H1 (cell line): ENCODE measurements at regions not wholly inside any gene's neighbourhood (a gene's known extent, or its start where the extent isn't known, plus 50 kb on each side); places are given as distances from the start of the nearest gene placed in this dataset.
A peak's percentile ranks its signal among the peaks of the same experiment; 100 is the strongest.

Experiments used
- CTCF ChIA-PET: fragments of 300-600 bp; sonication (Branson Sonifier 250); formaldehyde crosslinking; loops from one replicate; lab custom pipeline; 2021; ENCODE audit not compliant: partially characterized antibody; lab: Charles Lee
- POLR2A ChIA-PET: fragments of 300-600 bp; sonication (Branson Sonifier 250); formaldehyde crosslinking; loops from one replicate; lab custom pipeline; 2021; ENCODE audit warnings: inconsistent platforms; ENCODE audit not compliant: partially characterized antibody; lab: Charles Lee
- DNase-seq, 2 experiments: peaks; one replicate each; pipeline versions ENCODE4 v3.0.0 to v3.0.0-alpha.2; 2010 to 2022; ENCODE audit warnings: low spot score in 2 of 2, low read depth in 1 of 2, mixed read lengths in 1 of 2
- FAIRE-seq: peaks from 2 replicates; lab custom pipeline; 2011; peaks lifted over from hg19 to GRCh38; lab: Jason Lieb, UNC
- H2AFZ ChIP-seq: 2 replicates; pipeline ENCODE4 v1.8.1; 2012; ENCODE audit warnings: low read length, inconsistent platforms
- H2AK5ac ChIP-seq: 2 replicates; pipeline ENCODE4 v1.6.1; 2013; ENCODE audit warnings: low read depth, low read length
- H2BK120ac ChIP-seq: replicated peaks from 2 replicates; pipeline ENCODE3; 2013; ENCODE audit warnings: low read depth, low read length, inconsistent platforms
- H2BK12ac ChIP-seq: 2 replicates; pipeline ENCODE4 v1.6.1; 2013; ENCODE audit warnings: low read depth, low read length
- H2BK15ac ChIP-seq: 2 replicates; pipeline ENCODE4 v1.6.1; 2013; ENCODE audit warnings: low read length
- H2BK20ac ChIP-seq: 2 replicates; pipeline ENCODE4 v1.6.1; 2013; ENCODE audit warnings: low read length
- H2BK5ac ChIP-seq: 2 replicates; pipeline ENCODE4 v1.6.1; 2013; ENCODE audit warnings: low read depth, low read length
- H3K14ac ChIP-seq: 2 replicates; pipeline ENCODE4 v1.6.1; 2013; ENCODE audit warnings: inconsistent platforms; ENCODE audit not compliant: insufficient read length
- H3K18ac ChIP-seq: 2 replicates; pipeline ENCODE4 v1.6.1; 2013; ENCODE audit warnings: low read length; ENCODE audit errors: extremely low read depth
- H3K23ac ChIP-seq: 2 replicates; pipeline ENCODE4 v1.6.1; 2013; ENCODE audit warnings: inconsistent platforms; ENCODE audit not compliant: insufficient read length
- H3K23me2 ChIP-seq: 2 replicates; pipeline ENCODE4 v1.6.1; 2013; ENCODE audit warnings: low read depth, low read length
- H3K27ac ChIP-seq: 2 replicates; pipeline ENCODE4 v1.6.1; 2011; ENCODE audit warnings: low read depth, low read length, inconsistent platforms
- H3K27me3 ChIP-seq, 4 experiments: replicated peaks in 1 of 4; 1 replicate in 1 of 4; 2 replicates in 3 of 4; pipeline versions ENCODE4 v1.6.1 to v1.8.1; 2011 to 2013; ENCODE audit warnings: low read length in 3 of 4, mild to moderate bottlenecking in 3 of 4, inconsistent platforms in 2 of 4, mixed read lengths in 2 of 4, moderate library complexity in 1 of 4; ENCODE audit not compliant: control insufficient read depth in 3 of 4, insufficient read depth in 3 of 4; ENCODE audit errors: extremely low read depth in 1 of 4
- H3K36me3 ChIP-seq, 4 experiments: 2 replicates each; pipeline versions ENCODE4 v1.6.1 to v1.8.1; 2011 to 2013; ENCODE audit warnings: mild to moderate bottlenecking in 4 of 4, low read length in 3 of 4, moderate library complexity in 2 of 4, control low read depth in 1 of 4, inconsistent platforms in 1 of 4; ENCODE audit not compliant: insufficient read depth in 4 of 4, control insufficient read depth in 2 of 4
- H3K4ac ChIP-seq: replicated peaks from 2 replicates; pipeline ENCODE3; 2013; ENCODE audit warnings: low read length, low read depth, mixed read lengths, inconsistent platforms; ENCODE audit not compliant: insufficient read length
- H3K4me1 ChIP-seq, 4 experiments: replicated peaks in 1 of 4; 1 replicate in 1 of 4; 2 replicates in 3 of 4; pipeline versions ENCODE4 v1.6.1 to v1.8.1; 2011 to 2013; ENCODE audit warnings: low read length in 3 of 4, inconsistent platforms in 2 of 4, mixed read lengths in 1 of 4; ENCODE audit not compliant: insufficient read depth in 4 of 4, control insufficient read depth in 3 of 4
- H3K4me2 ChIP-seq, 2 experiments: 2 replicates each; pipeline versions ENCODE4 v1.6.1 to v1.8.1; 2011 to 2013; ENCODE audit warnings: low read depth in 2 of 2, low read length in 2 of 2, control low read depth in 1 of 2, inconsistent platforms in 1 of 2, mild to moderate bottlenecking in 1 of 2; ENCODE audit not compliant: insufficient read depth in 1 of 2
- H3K4me3 ChIP-seq, 4 experiments: fragments of 200-600, 300-600 bp in 1 of 4; sonication (generic), shearing (Covaris generic), sonication (Bioruptor Twin) in 1 of 4; 2 replicates each; pipeline versions ENCODE4 v1.5.1 to v1.8.1; 2011 to 2016; ENCODE audit warnings: low read length in 4 of 4, low read depth in 3 of 4, control low read depth in 2 of 4, inconsistent platforms in 2 of 4, mild to moderate bottlenecking in 2 of 4, mixed read lengths in 1 of 4, moderate library complexity in 1 of 4; ENCODE audit not compliant: insufficient read depth in 2 of 4; ENCODE audit errors: extremely low read depth in 1 of 4
- H3K56ac ChIP-seq: replicated peaks from 2 replicates; pipeline ENCODE3; 2013; ENCODE audit warnings: low read depth, mild to moderate bottlenecking, mixed read lengths, low read length, inconsistent platforms; ENCODE audit not compliant: insufficient read length
- H3K79me1 ChIP-seq: 2 replicates; pipeline ENCODE4 v1.6.1; 2013; ENCODE audit warnings: low read depth, low read length, control low read depth
- H3K79me2 ChIP-seq, 2 experiments: 2 replicates each; pipeline versions ENCODE4 v1.6.1 to v1.8.1; 2012 to 2013; ENCODE audit warnings: low read length in 2 of 2, mild to moderate bottlenecking in 2 of 2, inconsistent platforms in 1 of 2; ENCODE audit not compliant: insufficient read depth in 2 of 2, control insufficient read depth in 1 of 2
- H3K9ac ChIP-seq, 4 experiments: replicated peaks in 1 of 4; 1 replicate in 1 of 4; 2 replicates in 3 of 4; pipeline versions ENCODE4 v1.6.1 to v1.8.1; 2011 to 2013; ENCODE audit warnings: low read depth in 3 of 4, low read length in 3 of 4, control low read depth in 2 of 4, mild to moderate bottlenecking in 2 of 4, moderate library complexity in 2 of 4, inconsistent platforms in 1 of 4; ENCODE audit errors: extremely low read depth in 1 of 4
- H3K9me3 ChIP-seq, 2 experiments: 2 replicates each; pipeline versions ENCODE4 v1.6.1 to v1.8.1; 2012 to 2013; ENCODE audit warnings: mild to moderate bottlenecking in 2 of 2, moderate library complexity in 2 of 2, control low read depth in 1 of 2, inconsistent platforms in 1 of 2, low read depth in 1 of 2, low read length in 1 of 2, mixed read lengths in 1 of 2; ENCODE audit not compliant: insufficient read depth in 2 of 2
- H4K20me1 ChIP-seq, 2 experiments: replicated peaks in 1 of 2; 2 replicates each; pipeline versions ENCODE3 to v1.8.1; 2011 to 2013; ENCODE audit warnings: inconsistent platforms in 2 of 2, low read length in 2 of 2, mild to moderate bottlenecking in 1 of 2; ENCODE audit not compliant: insufficient read depth in 2 of 2, control insufficient read depth in 1 of 2
- H4K5ac ChIP-seq: 2 replicates; pipeline ENCODE4 v1.6.1; 2013; ENCODE audit warnings: low read length, low read depth, mixed read lengths, inconsistent platforms; ENCODE audit not compliant: insufficient read length
- H4K8ac ChIP-seq: 2 replicates; pipeline ENCODE4 v1.8.0; 2013; ENCODE audit warnings: mild to moderate bottlenecking, moderate library complexity, low read length, inconsistent platforms; ENCODE audit not compliant: insufficient read depth; ENCODE audit errors: extremely low read depth
- H4K91ac ChIP-seq: replicated peaks from 2 replicates; pipeline ENCODE3; 2013; ENCODE audit warnings: low read length, mixed read lengths, inconsistent platforms; ENCODE audit not compliant: insufficient read length
- BACH1 ChIP-seq: IDR thresholded peaks from 2 replicates; pipeline ENCODE4 v1.6.1; 2012; ENCODE audit warnings: low read length, improper control_type of control experiment
- CEBPB ChIP-seq: IDR thresholded peaks from 2 replicates; pipeline ENCODE4 v1.6.1; 2012; ENCODE audit warnings: low read depth, low read length
- CHD1 ChIP-seq: IDR thresholded peaks from 2 replicates; pipeline ENCODE4 v1.6.1; 2012; ENCODE audit warnings: low read depth, low read length, improper control_type of control experiment
- CREB1 ChIP-seq: IDR thresholded peaks from 2 replicates; pipeline ENCODE4 v1.6.1; 2012; ENCODE audit warnings: inconsistent platforms
- EGR1 ChIP-seq: IDR thresholded peaks from 2 replicates; pipeline ENCODE4 v1.6.1; 2011; ENCODE audit warnings: low read depth, low read length, borderline replicate concordance
- MAFK ChIP-seq: IDR thresholded peaks from 2 replicates; pipeline ENCODE4 v1.6.1; 2012; ENCODE audit warnings: low read depth, mild to moderate bottlenecking, improper control_type of control experiment, low read length
- NANOG ChIP-seq: IDR thresholded peaks from 2 replicates; pipeline ENCODE4 v1.6.1; 2011; ENCODE audit warnings: low read length, low read depth, mild to moderate bottlenecking, inconsistent platforms; ENCODE audit not compliant: insufficient read depth, poor library complexity, severe bottlenecking
- SP2 ChIP-seq: IDR thresholded peaks from 2 replicates; pipeline ENCODE4 v1.6.1; 2012; ENCODE audit warnings: mild to moderate bottlenecking, low read length, inconsistent platforms
- TBP ChIP-seq: IDR thresholded peaks from 2 replicates; pipeline ENCODE4 v1.6.1; 2011; ENCODE audit warnings: low read depth, low read length, improper control_type of control experiment
- TEAD4 ChIP-seq: IDR thresholded peaks from 2 replicates; pipeline ENCODE4 v1.6.1; 2012; ENCODE audit warnings: low read depth, low read length, inconsistent platforms, mixed read lengths
- WGBS, 2 experiments: shearing (Covaris generic) in 1 of 2; methylation state at CpG; one replicate each; pipeline versions ENCODE4 v1.1.6 to v1.1.7; 2013 to 2015; ENCODE audit warnings: low lambda C conversion rate in 2 of 2, mixed read lengths in 2 of 2, inconsistent platforms in 1 of 2, low coverage in 1 of 2, missing lambda C conversion rate in 1 of 2; ENCODE audit not compliant: insufficient replicate concordance in 2 of 2, insufficient coverage in 1 of 2, insufficient read length in 1 of 2; ENCODE audit errors: extremely low coverage in 1 of 2, missing lambda C conversion rate in 1 of 2; 5-methylcytosine and 5-hydroxymethylcytosine counted together

GRCh38 chr16:61419791-61420190, 616.4 kb downstream of the CDH8 start:
- H4K8ac ChIP-seq = no peak overlapping the region
- peaks cover 0 to 5% (median 2%) of the 10 kb centered on the region in 4 experiments; a peak in 2 of 7 replicates for H3K4me1 ChIP-seq
- DNase-seq = no peak
- H3K56ac ChIP-seq = no peak overlapping the region
- no peak overlapping the region for H3K9ac ChIP-seq
- no peaks in the 10 kb centered on the region for H3K23me2 ChIP-seq
- FAIRE-seq = peak; percentile 39
- WGBS, 2 experiments = 71% methylated on average over 2 of the region's 2 CpGs; no CpG with 5 or more reads in 1 of the 2 experiments
- H2AK5ac ChIP-seq = no peak overlapping the region
- no peak overlapping the region for H4K5ac ChIP-seq
- no peak overlapping the region for H3K14ac ChIP-seq
- CTCF ChIA-PET = interaction anchor here (1.3 kb wide), 1 partner anchor 13 kb away, joined by 3 read pairs; no protein-coding TSS in a partner anchor
- H3K4me2 ChIP-seq = no peak overlapping the region
- H3K18ac ChIP-seq = no peak overlapping the region
- H4K91ac ChIP-seq = no peak overlapping the region
- no peak overlapping the region for H2BK12ac ChIP-seq
- no peaks in the 10 kb centered on the region for H4K20me1 ChIP-seq
- H3K27ac ChIP-seq = no peak overlapping the region
- H3K79me2 ChIP-seq = no peaks in the 10 kb centered on the region
- H3K79me1 ChIP-seq = no peaks in the 10 kb centered on the region
- H2BK15ac ChIP-seq = no peak overlapping the region
- H3K9me3 ChIP-seq = no peaks in the 10 kb centered on the region
- no peak overlapping the region for H2BK20ac ChIP-seq
- H3K27me3 ChIP-seq = no peaks in the 10 kb centered on the region
- TF ChIP-seq MAFK (no peak), NANOG (no peak), CREB1 (no peak), CHD1 (no peak), CEBPB (no peak), TBP (no peak), BACH1 (no peak), TEAD4 (no peak), EGR1 (no peak), SP2 (no peak)
- no peak overlapping the region for H3K23ac ChIP-seq
- no peak overlapping the region for H2AFZ ChIP-seq
- H3K36me3 ChIP-seq = no peaks in the 10 kb centered on the region
- no peak overlapping the region for H3K4ac ChIP-seq
- H3K4me3 ChIP-seq = no peak overlapping the region
- H2BK5ac ChIP-seq = no peak overlapping the region
- H2BK120ac ChIP-seq = no peak overlapping the region
- POLR2A ChIA-PET = no interaction called here
